ENCODE measurements at regions not wholly inside any gene's neighbourhood (a gene's known extent, or its start where the extent isn't known, plus 50 kb on each side); places are given as distances from the start of the nearest gene placed in this dataset.
A peak's percentile ranks its signal among the peaks of the same experiment; 100 is the strongest.
"Not testable (repeated sequence)": the region's sequence is repeated elsewhere in the genome, so short reads cannot be mapped to it uniquely, and the experiment has no call there.

GRCh38 chr12:27145725-27146124, 63.3 kb upstream of the C12orf71 start:
- H3K4ac ChIP-seq (replicated peaks; ENCODE audit: insufficient read length, low read depth, low read length); H2BK120ac ChIP-seq (replicated peaks; ENCODE audit: low read depth, low read length); H3K36me3 ChIP-seq (ENCODE audit: control insufficient read depth in 2 of 4, insufficient read depth in 4 of 4, low read length in 3 of 4); H3K27me3 ChIP-seq (replicated peaks in 1 of 4; ENCODE audit: control insufficient read depth in 3 of 4, extremely low read depth in 1 of 4, insufficient read depth in 3 of 4, low read length in 3 of 4); H3K4me3 ChIP-seq (ENCODE audit: extremely low read depth in 1 of 4, insufficient read depth in 2 of 4, low read depth in 3 of 4, low read length in 4 of 4); H3K56ac ChIP-seq (replicated peaks; ENCODE audit: insufficient read length, low read depth, low read length); H4K8ac ChIP-seq (ENCODE audit: extremely low read depth, insufficient read depth, low read length); H2AK5ac ChIP-seq (ENCODE audit: low read depth, low read length); H3K79me2 ChIP-seq (ENCODE audit: control insufficient read depth in 1 of 2, insufficient read depth in 2 of 2, low read length in 2 of 2); H3K18ac ChIP-seq (ENCODE audit: extremely low read depth, low read length); DNase-seq (ENCODE audit: low read depth in 1 of 2, low spot score in 2 of 2); H3K4me1 ChIP-seq (replicated peaks in 1 of 4; ENCODE audit: control insufficient read depth in 3 of 4, insufficient read depth in 4 of 4, low read length in 3 of 4); H3K27ac ChIP-seq (ENCODE audit: low read depth, low read length); H4K20me1 ChIP-seq (replicated peaks in 1 of 2; ENCODE audit: control insufficient read depth in 1 of 2, insufficient read depth in 2 of 2, low read length in 2 of 2); H3K79me1 ChIP-seq (ENCODE audit: low read depth, low read length); H2AFZ ChIP-seq (ENCODE audit: low read length); H3K14ac ChIP-seq (ENCODE audit: insufficient read length); POLR2A ChIA-PET (ENCODE audit: partially characterized antibody); H4K91ac ChIP-seq (replicated peaks; ENCODE audit: insufficient read length, low read length); H2BK20ac ChIP-seq (ENCODE audit: low read length); H3K9ac ChIP-seq (replicated peaks in 1 of 4; ENCODE audit: extremely low read depth in 1 of 4, low read depth in 3 of 4, low read length in 3 of 4); H2BK12ac ChIP-seq (ENCODE audit: low read depth, low read length); H3K4me2 ChIP-seq (ENCODE audit: insufficient read depth in 1 of 2, low read depth in 2 of 2, low read length in 2 of 2); H3K9me3 ChIP-seq (ENCODE audit: insufficient read depth in 2 of 2, low read depth in 1 of 2, low read length in 1 of 2); H2BK5ac ChIP-seq (ENCODE audit: low read depth, low read length); H2BK15ac ChIP-seq (ENCODE audit: low read length); H3K23ac ChIP-seq (ENCODE audit: insufficient read length); H3K23me2 ChIP-seq (ENCODE audit: low read depth, low read length); H4K5ac ChIP-seq (ENCODE audit: insufficient read length, low read depth, low read length): not testable (repeated sequence)
- FAIRE-seq, result peak; percentile 48
- WGBS, 2 experiments (ENCODE audit: extremely low coverage in 1 of 2, insufficient coverage in 1 of 2, insufficient read length in 1 of 2, insufficient replicate concordance in 2 of 2, low coverage in 1 of 2, low lambda C conversion rate in 2 of 2, missing lambda C conversion rate in 1 of 2), result 95% methylated on average over 1 of the region's 1 CpG; no CpG with 5 or more reads in 1 of the 2 experiments
- CTCF ChIA-PET (ENCODE audit: partially characterized antibody), result interaction anchor here (1.2 kb wide), 1 partner anchor 9 kb away, joined by 3 read pairs; no protein-coding TSS in a partner anchor

Measured in H1 (cell line).